A673 (cell line): ENCODE measurements at regions not wholly inside any gene's neighbourhood (a gene's known extent, or its start where the extent isn't known, plus 50 kb on each side); places are given as distances from the start of the nearest gene placed in this dataset.

ENCODE experiments used
- CTCF ChIP-seq: fragments of 300-800, 200-600 bp; sonication (generic); conservative IDR thresholded peaks from 2 replicates; pipeline ENCODE4 v1.5.1; 2017; ENCODE audit warnings: low read depth, mild to moderate bottlenecking, antibody characterized with exemption, low read length, moderate library complexity, mixed read lengths
- EZH2 ChIP-seq: fragments of 200-600 bp; sonication (generic); IDR thresholded peaks from 2 replicates; pipeline ENCODE4 v1.6.1; 2017; ENCODE audit warnings: borderline replicate concordance, low read depth, mild to moderate bottlenecking, mixed read lengths, antibody characterized with exemption, low read length; ENCODE audit not compliant: poor library complexity, severe bottlenecking

- TF ChIP-seq CTCF: no peak
- TF ChIP-seq EZH2: no peak
Measured at GRCh38 chr18:56001576-56001975, 413.6 kb upstream of the TCF4 start.
